ENCODE measurements at regions not wholly inside any gene's neighbourhood (a gene's known extent, or its start where the extent isn't known, plus 50 kb on each side); places are given as distances from the start of the nearest gene placed in this dataset.

- TF ChIP-seq, protein P1, sequence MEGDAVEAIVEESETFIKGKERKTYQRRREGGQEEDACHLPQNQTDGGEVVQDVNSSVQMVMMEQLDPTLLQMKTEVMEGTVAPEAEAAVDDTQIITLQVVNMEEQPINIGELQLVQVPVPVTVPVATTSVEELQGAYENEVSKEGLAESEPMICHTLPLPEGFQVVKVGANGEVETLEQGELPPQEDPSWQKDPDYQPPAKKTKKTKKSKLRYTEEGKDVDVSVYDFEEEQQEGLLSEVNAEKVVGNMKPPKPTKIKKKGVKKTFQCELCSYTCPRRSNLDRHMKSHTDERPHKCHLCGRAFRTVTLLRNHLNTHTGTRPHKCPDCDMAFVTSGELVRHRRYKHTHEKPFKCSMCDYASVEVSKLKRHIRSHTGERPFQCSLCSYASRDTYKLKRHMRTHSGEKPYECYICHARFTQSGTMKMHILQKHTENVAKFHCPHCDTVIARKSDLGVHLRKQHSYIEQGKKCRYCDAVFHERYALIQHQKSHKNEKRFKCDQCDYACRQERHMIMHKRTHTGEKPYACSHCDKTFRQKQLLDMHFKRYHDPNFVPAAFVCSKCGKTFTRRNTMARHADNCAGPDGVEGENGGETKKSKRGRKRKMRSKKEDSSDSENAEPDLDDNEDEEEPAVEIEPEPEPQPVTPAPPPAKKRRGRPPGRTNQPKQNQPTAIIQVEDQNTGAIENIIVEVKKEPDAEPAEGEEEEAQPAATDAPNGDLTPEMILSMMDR (IDR thresholded peaks at IDR 0.05) = no peak
- no peak for TF ChIP-seq POLR2A (IDR thresholded peaks at IDR 0.05)
- TF ChIP-seq POLR2AphosphoS5 (IDR thresholded peaks at IDR 0.05) = no peak
These were observed 494.5 kb upstream of the PDZRN3 start for GRCh38 chr3:74119221-74119620.

Data from prostate gland (tissue), 2 donors.